KMS-11 (cell line): ENCODE measurements at regions not wholly inside any gene's neighbourhood (a gene's known extent, or its start where the extent isn't known, plus 50 kb on each side); places are given as distances from the start of the nearest gene placed in this dataset.

Source experiments
- H2AFZ ChIP-seq: fragments of 200-600 bp; sonication (generic); 2 replicates; pipeline ENCODE4 v1.6.1; 2016; ENCODE audit warnings: antibody characterized with exemption, mixed run types, low read depth
- H3K27ac ChIP-seq: fragments of 200-600 bp; sonication (generic); 2 replicates; pipeline ENCODE4 v1.6.1; 2016; ENCODE audit warnings: mild to moderate bottlenecking, mixed run types
- H3K27me3 ChIP-seq: fragments of 200-600 bp; sonication (generic); 2 replicates; pipeline ENCODE4 v1.6.1; 2017; ENCODE audit warnings: mild to moderate bottlenecking, low read depth, mixed run types, moderate library complexity; ENCODE audit not compliant: insufficient read depth
- H3K36me3 ChIP-seq: fragments of 200-600 bp; sonication (generic); 2 replicates; pipeline ENCODE4 v1.6.1; 2017; ENCODE audit warnings: mild to moderate bottlenecking, mixed run types; ENCODE audit not compliant: insufficient read depth
- H3K4me1 ChIP-seq: fragments of 200-600 bp; sonication (generic); 2 replicates; pipeline ENCODE4 v1.6.1; 2016; ENCODE audit warnings: mild to moderate bottlenecking, low read depth, mixed run types; ENCODE audit not compliant: poor library complexity, severe bottlenecking
- H3K4me2 ChIP-seq: fragments of 200-600 bp; sonication (generic); 2 replicates; pipeline ENCODE4 v1.7.0; 2016; ENCODE audit warnings: mild to moderate bottlenecking, mixed run types
- H3K4me3 ChIP-seq: fragments of 200-600 bp; sonication (generic); IDR thresholded peaks from 2 replicates; pipeline ENCODE4 v1.6.1; 2017; ENCODE audit warnings: low read depth, low read length, mixed read lengths; ENCODE audit not compliant: insufficient read depth
- H3K79me2 ChIP-seq: fragments of 200-600 bp; sonication (generic); 2 replicates; pipeline ENCODE4 v1.6.1; 2016; ENCODE audit warnings: low read depth, mixed run types; ENCODE audit not compliant: insufficient read depth
- H3K9ac ChIP-seq: fragments of 200-600 bp; sonication (generic); 2 replicates; pipeline ENCODE4 v1.6.1; 2016; ENCODE audit warnings: mild to moderate bottlenecking, mixed run types
- H4K20me1 ChIP-seq: fragments of 200-600 bp; sonication (generic); 2 replicates; pipeline ENCODE4 v1.6.1; 2016; ENCODE audit warnings: mild to moderate bottlenecking, mixed run types; ENCODE audit not compliant: insufficient read depth
- TF ChIP-seq, protein P1 (sequence below): fragments of 200-600 bp; sonication (generic); conservative IDR thresholded peaks from 2 replicates; pipeline ENCODE4 v1.6.1; 2017; ENCODE audit warnings: low read depth, mild to moderate bottlenecking, antibody characterized with exemption, low read length, moderate library complexity, mixed read lengths

GRCh38 chr2:160977376-160977775 is 182.9 kb upstream of the TANK start:
- H3K4me1 ChIP-seq: no peaks in the 10 kb centered on the region
- no peak overlapping the region for H2AFZ ChIP-seq
- TF ChIP-seq, protein P1, sequence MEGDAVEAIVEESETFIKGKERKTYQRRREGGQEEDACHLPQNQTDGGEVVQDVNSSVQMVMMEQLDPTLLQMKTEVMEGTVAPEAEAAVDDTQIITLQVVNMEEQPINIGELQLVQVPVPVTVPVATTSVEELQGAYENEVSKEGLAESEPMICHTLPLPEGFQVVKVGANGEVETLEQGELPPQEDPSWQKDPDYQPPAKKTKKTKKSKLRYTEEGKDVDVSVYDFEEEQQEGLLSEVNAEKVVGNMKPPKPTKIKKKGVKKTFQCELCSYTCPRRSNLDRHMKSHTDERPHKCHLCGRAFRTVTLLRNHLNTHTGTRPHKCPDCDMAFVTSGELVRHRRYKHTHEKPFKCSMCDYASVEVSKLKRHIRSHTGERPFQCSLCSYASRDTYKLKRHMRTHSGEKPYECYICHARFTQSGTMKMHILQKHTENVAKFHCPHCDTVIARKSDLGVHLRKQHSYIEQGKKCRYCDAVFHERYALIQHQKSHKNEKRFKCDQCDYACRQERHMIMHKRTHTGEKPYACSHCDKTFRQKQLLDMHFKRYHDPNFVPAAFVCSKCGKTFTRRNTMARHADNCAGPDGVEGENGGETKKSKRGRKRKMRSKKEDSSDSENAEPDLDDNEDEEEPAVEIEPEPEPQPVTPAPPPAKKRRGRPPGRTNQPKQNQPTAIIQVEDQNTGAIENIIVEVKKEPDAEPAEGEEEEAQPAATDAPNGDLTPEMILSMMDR: no peak
- no peaks in the 10 kb centered on the region for H4K20me1 ChIP-seq
- no peak overlapping the region for H3K27ac ChIP-seq
- no peak overlapping the region for H3K4me2 ChIP-seq
- no peaks in the 10 kb centered on the region for H3K27me3 ChIP-seq
- no peak overlapping the region for H3K4me3 ChIP-seq
- H3K9ac ChIP-seq: no peak overlapping the region
- H3K79me2 ChIP-seq: no peaks in the 10 kb centered on the region
- H3K36me3 ChIP-seq: no peaks in the 10 kb centered on the region

DNA sequence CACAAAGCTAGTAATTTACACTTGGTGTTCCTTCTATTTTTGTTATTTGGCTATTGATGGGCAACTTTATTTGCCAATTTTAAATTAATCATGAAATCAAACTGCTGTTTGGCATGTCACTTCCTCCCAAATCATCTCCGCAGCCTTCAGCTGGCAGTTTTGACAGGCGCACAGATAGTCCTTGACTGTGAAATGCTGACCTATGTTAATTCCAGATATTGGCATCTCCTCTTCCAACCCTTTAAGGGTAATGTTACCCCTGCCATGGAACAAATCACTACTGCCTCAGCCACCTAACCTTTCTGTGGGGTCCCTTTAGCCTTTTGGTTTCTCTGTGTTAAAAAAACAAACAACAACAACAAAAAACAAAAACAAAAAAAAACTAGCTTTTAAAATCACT is 182.4 kb upstream of the TANK start:
- Histone ChIP-seq H2AFZ (no peak overlapping the region), H3K4me3 (no peak overlapping the region), H3K36me3 (no peaks in the 10 kb centered on the region), H4K20me1 (no peaks in the 10 kb centered on the region), H3K79me2 (no peaks in the 10 kb centered on the region), H3K9ac (no peak overlapping the region), H3K27ac (no peak overlapping the region), H3K4me1 (no peaks in the 10 kb centered on the region), H3K4me2 (no peak overlapping the region), H3K27me3 (no peaks in the 10 kb centered on the region)
- TF ChIP-seq, protein P1: no peak

- Histone ChIP-seq H3K4me3 (no peak overlapping the region), H3K27me3 (no peaks in the 10 kb centered on the region), H2AFZ (no peak overlapping the region), H3K9ac (no peak overlapping the region), H3K4me2 (no peak overlapping the region), H3K36me3 (no peaks in the 10 kb centered on the region), H3K27ac (no peak overlapping the region), H4K20me1 (no peaks in the 10 kb centered on the region), H3K79me2 (no peaks in the 10 kb centered on the region), H3K4me1 (no peaks in the 10 kb centered on the region)
- TF ChIP-seq, protein P1: no peak
Observed at GRCh38 chr2:160984426-160985077, 175.7 kb upstream of the TANK start.

GRCh38 chr2:160989778-160990177 is 170.4 kb upstream of the TANK start:
- Histone ChIP-seq H3K4me1 (no peaks in the 10 kb centered on the region), H3K4me2 (no peak overlapping the region), H3K79me2 (no peaks in the 10 kb centered on the region), H2AFZ (no peak overlapping the region), H3K36me3 (no peaks in the 10 kb centered on the region), H3K27ac (no peak overlapping the region), H3K27me3 (no peaks in the 10 kb centered on the region), H3K9ac (no peak overlapping the region), H4K20me1 (no peaks in the 10 kb centered on the region), H3K4me3 (no peak overlapping the region)
- TF ChIP-seq, protein P1: no peak
